Tibial nerve (tissue), 4 donors: ENCODE measurements at regions not wholly inside any gene's neighbourhood (a gene's known extent, or its start where the extent isn't known, plus 50 kb on each side); places are given as distances from the start of the nearest gene placed in this dataset.

ENCODE experiments used
- EP300 ChIP-seq, 2 donors: sonication (generic); formaldehyde crosslinking; IDR thresholded peaks; one replicate each; pipeline ENCODE4 v1.6.1; 2017; ENCODE audit warnings: antibody characterized with exemption in 2 of 2, mild to moderate bottlenecking in 1 of 2
- POLR2A ChIP-seq, 2 donors: fragments of 450-650 bp; IDR thresholded peaks; one replicate each; pipeline ENCODE4 v1.6.1; 2017; ENCODE audit warnings: antibody characterized with exemption in 2 of 2, mild to moderate bottlenecking in 2 of 2, moderate library complexity in 2 of 2
- TF ChIP-seq, protein P1 (sequence below), 5 experiments: fragments of 200-600 bp in 3 of 5; fragments of 450-650 bp in 2 of 5; sonication (generic) in 3 of 5; IDR thresholded peaks; one replicate each; pipeline ENCODE4 v1.5.1; 2016 to 2019; ENCODE audit warnings: antibody characterized with exemption in 5 of 5, mild to moderate bottlenecking in 3 of 5, moderate library complexity in 2 of 5

DNA sequence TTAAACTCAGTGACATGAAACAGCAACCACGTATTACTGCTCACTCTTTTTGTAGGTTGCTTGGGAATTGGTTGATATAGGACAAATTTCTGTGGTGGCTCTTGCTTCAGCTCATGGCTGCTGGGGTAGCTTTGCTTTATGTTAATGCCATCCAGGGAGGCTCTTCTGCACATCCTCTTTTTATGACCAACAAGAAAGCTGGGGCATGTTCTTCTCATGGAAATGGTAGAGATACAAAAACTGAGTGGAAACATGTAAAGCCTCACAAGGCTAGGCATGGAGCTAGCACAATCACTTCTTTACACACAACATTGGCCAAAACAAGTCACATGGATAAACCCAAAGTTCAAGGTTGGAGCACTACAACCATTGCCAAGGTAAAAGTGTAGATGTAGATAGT, 176.8 kb downstream of the NECTIN3 start:
- no peak for TF ChIP-seq POLR2A (IDR thresholded peaks at IDR 0.05)
- no peak for TF ChIP-seq EP300 (IDR thresholded peaks at IDR 0.05)
- TF ChIP-seq, protein P1, sequence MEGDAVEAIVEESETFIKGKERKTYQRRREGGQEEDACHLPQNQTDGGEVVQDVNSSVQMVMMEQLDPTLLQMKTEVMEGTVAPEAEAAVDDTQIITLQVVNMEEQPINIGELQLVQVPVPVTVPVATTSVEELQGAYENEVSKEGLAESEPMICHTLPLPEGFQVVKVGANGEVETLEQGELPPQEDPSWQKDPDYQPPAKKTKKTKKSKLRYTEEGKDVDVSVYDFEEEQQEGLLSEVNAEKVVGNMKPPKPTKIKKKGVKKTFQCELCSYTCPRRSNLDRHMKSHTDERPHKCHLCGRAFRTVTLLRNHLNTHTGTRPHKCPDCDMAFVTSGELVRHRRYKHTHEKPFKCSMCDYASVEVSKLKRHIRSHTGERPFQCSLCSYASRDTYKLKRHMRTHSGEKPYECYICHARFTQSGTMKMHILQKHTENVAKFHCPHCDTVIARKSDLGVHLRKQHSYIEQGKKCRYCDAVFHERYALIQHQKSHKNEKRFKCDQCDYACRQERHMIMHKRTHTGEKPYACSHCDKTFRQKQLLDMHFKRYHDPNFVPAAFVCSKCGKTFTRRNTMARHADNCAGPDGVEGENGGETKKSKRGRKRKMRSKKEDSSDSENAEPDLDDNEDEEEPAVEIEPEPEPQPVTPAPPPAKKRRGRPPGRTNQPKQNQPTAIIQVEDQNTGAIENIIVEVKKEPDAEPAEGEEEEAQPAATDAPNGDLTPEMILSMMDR (IDR thresholded peaks at IDR 0.05), result no peak
